ENCODE measurements at regions not wholly inside any gene's neighbourhood (a gene's known extent, or its start where the extent isn't known, plus 50 kb on each side); places are given as distances from the start of the nearest gene placed in this dataset.

GRCh38 chr2:103660519-103660918 is 898.7 kb downstream of the TMEM182 start:
- H3K4me1 ChIP-seq (ENCODE audit: insufficient read depth, low read length): no peaks in the 10 kb centered on the region
- Mint-ChIP-seq H3K9me3 (no peaks in the 10 kb centered on the region), H3K27ac (no peak overlapping the region), H3K4me1 (peaks cover 6 to 11% of the 10 kb centered on the region in 2 experiments), H3K4me3 (no peak overlapping the region), H3K27me3 (ENCODE audit: low read depth) (no peaks in the 10 kb centered on the region), H3K36me3 (ENCODE audit: insufficient read depth in 1 of 3, low read depth in 3 of 3) (no peaks in the 10 kb centered on the region)
- no peak overlapping the region for H2BK15ac ChIP-seq (ENCODE audit: low read depth, low read length)
- no peaks in the 10 kb centered on the region for H3K9me3 ChIP-seq (ENCODE audit: control insufficient read depth, low read depth, low read length)
- no peak overlapping the region for H3K4ac ChIP-seq (ENCODE audit: low read depth, low read length)
- no peak overlapping the region for H3K14ac ChIP-seq (ENCODE audit: insufficient read depth, low read length)
- H3K23me2 ChIP-seq (ENCODE audit: insufficient read length, low read depth, low read length, poor library complexity, severe bottlenecking): no peaks in the 10 kb centered on the region
- H3K9ac ChIP-seq (ENCODE audit: extremely low read depth, insufficient read length, low read length): no peak overlapping the region
- no peak overlapping the region for H3K4me2 ChIP-seq (ENCODE audit: insufficient read depth, insufficient read length, low read length)
- H4K20me1 ChIP-seq (ENCODE audit: control insufficient read depth, insufficient read depth, insufficient read length): no peaks in the 10 kb centered on the region
- H3K79me1 ChIP-seq (ENCODE audit: insufficient read depth, low read depth, low read length, poor library complexity, severe bottlenecking): no peaks in the 10 kb centered on the region
- no peak overlapping the region for H4K91ac ChIP-seq (ENCODE audit: insufficient read length, low read depth, low read length)
- no peak overlapping the region for H4K5ac ChIP-seq (ENCODE audit: insufficient read length, low read depth, low read length)
- H2BK12ac ChIP-seq (ENCODE audit: insufficient read length, low read depth, low read length): no peak overlapping the region
- H2BK20ac ChIP-seq (ENCODE audit: low read depth, low read length, poor library complexity, severe bottlenecking): no peak overlapping the region
- H3K56ac ChIP-seq (ENCODE audit: insufficient read length, low read depth, low read length): no peak overlapping the region
- H2BK5ac ChIP-seq (ENCODE audit: insufficient read length, low read length): no peak overlapping the region
- H3K18ac ChIP-seq (ENCODE audit: insufficient read length, low read depth, low read length): no peak overlapping the region
- H2BK120ac ChIP-seq (ENCODE audit: low read depth, low read length, poor library complexity, severe bottlenecking): no peak overlapping the region
- H3K23ac ChIP-seq (ENCODE audit: insufficient read length, low read depth, low read length): no peak overlapping the region
- DNase-seq: no peak
- TF ChIP-seq, protein P1, sequence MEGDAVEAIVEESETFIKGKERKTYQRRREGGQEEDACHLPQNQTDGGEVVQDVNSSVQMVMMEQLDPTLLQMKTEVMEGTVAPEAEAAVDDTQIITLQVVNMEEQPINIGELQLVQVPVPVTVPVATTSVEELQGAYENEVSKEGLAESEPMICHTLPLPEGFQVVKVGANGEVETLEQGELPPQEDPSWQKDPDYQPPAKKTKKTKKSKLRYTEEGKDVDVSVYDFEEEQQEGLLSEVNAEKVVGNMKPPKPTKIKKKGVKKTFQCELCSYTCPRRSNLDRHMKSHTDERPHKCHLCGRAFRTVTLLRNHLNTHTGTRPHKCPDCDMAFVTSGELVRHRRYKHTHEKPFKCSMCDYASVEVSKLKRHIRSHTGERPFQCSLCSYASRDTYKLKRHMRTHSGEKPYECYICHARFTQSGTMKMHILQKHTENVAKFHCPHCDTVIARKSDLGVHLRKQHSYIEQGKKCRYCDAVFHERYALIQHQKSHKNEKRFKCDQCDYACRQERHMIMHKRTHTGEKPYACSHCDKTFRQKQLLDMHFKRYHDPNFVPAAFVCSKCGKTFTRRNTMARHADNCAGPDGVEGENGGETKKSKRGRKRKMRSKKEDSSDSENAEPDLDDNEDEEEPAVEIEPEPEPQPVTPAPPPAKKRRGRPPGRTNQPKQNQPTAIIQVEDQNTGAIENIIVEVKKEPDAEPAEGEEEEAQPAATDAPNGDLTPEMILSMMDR (conservative IDR thresholded peaks at IDR 0.05): no peak
- no peak overlapping the region for H2AK5ac ChIP-seq (ENCODE audit: insufficient read length, low read length)
- H3K27me3 ChIP-seq (ENCODE audit: insufficient read depth, low read length): no peaks in the 10 kb centered on the region
- no peak overlapping the region for H2AFZ ChIP-seq (ENCODE audit: low read length)
- H3K79me2 ChIP-seq (ENCODE audit: insufficient read depth, low read length): no peaks in the 10 kb centered on the region
- H4K8ac ChIP-seq (replicated peaks; ENCODE audit: insufficient read length, low read depth, low read length): no peak overlapping the region
- H3T11ph ChIP-seq (ENCODE audit: low read length): no peak overlapping the region
- H3K27ac ChIP-seq (ENCODE audit: insufficient read length, low read depth, low read length): no peak overlapping the region
